Left ventricle myocardium superior (tissue), 1 donor: ENCODE measurements at regions not wholly inside any gene's neighbourhood (a gene's known extent, or its start where the extent isn't known, plus 50 kb on each side); places are given as distances from the start of the nearest gene placed in this dataset.
"Not testable (repeated sequence)": the region's sequence is repeated elsewhere in the genome, so short reads cannot be mapped to it uniquely, and the experiment has no call there.

ENCODE experiments used
- ATAC-seq: fragments of 200-7000 bp; cut with Tn5 transposase; one replicate; pipeline ENCODE4 v1.9.1; 2020; ENCODE audit warnings: mild to moderate bottlenecking, moderate library complexity
- DNase-seq: peaks from one replicate; pipeline ENCODE4 v3.0.0-alpha.2; 2020
- intact Hi-C: fragments of 100-400 bp; cut with micrococcal nuclease; formaldehyde crosslinking; loops from one replicate; pipeline ENCODE4 v1.11.0; 2022
- donor health status: DM: no; HTN: yes; CAD: no; lungs with severe emphysema.

DNA sequence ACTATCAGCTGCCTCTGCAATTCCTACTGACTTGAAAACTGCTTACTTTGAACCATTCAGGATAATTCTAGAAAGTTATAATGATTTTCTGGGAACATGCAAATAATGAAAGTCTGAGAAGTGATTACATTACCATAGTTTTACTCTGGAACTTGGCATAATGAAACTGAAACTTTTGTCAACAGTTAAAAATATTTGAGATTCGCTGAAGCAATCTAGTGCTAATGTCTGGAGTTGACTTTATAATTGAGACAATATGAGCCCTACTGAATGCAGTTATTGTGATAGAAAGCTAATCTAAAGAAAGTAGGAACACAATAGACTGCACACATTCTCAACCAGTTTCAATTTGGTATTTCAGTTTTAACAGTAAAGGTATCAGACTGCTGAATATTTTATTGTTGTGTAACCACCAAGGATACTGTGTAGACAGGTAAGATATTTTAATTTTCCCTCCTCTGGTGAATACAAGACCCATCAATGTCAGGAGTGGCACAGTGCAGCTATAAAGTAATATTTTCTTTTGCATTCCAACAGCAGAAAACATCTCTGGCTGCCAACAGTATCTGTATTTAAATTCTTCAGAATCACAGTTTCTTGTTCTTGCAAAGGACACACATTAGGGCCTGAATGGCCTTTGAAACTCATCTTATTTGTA lies 483.5 kb downstream of the ATP23 start:
- ATAC-seq = no peak
- DNase-seq = no peak
- intact Hi-C loops = no loop called here

GRCh38 chr12:58425481-58426392 lies 484.4 kb downstream of the ATP23 start:
- ATAC-seq = peak; percentile 29
- DNase-seq = no peak
- intact Hi-C loops = no loop called here

DNA sequence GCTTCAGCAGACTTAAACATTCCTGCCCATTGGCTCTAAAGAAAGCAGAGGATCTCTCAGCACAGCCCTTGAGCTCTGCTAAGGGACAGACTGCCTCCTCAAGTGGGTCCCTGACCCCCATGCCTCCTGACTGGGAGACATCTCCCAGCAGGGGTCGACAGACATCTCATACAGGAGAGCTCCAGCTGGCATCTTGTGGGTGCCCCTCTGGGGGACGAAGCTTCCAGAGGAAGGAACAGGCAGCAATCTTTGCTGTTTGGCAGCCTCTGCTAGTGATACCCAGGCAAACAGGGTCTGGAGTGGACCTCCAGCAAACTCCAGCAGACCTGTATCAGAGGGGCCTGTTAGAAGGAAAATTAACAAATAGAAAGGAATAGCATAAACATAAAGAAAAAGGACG lies 485.1 kb downstream of the ATP23 start:
- intact Hi-C loops, ATAC-seq, DNase-seq: not testable (repeated sequence)

- intact Hi-C loops = no loop called here
Measured at GRCh38 chr12:58433959-58434358, 486.3 kb downstream of the LRIG3 start.

DNA sequence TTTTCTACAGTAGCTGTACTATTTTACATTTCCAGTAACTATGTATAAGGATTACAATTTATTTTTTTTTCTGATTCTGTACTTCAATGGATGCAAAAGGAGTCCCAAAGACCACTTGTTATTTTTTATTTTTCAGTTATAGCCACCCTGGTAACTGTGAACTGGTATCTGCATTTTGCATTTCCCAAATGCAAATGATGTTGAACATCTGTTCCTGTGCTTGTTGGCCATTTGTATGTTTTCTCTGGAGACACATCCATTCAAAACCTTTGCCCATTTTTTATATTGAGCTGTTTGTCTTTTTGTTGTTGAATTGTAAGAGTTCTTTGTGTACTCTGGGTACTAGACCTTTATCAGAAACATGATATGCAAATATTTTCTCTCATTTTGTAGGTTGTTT lies 485.6 kb downstream of the LRIG3 start:
- ATAC-seq (no peak), DNase-seq (no peak)
- intact Hi-C loops = no loop called here

More at GRCh38 chr12:58433959-58434358, 486.3 kb downstream of the LRIG3 start:
- ATAC-seq (no peak), DNase-seq (no peak)

- no peak for DNase-seq
- intact Hi-C loops = no loop called here
- ATAC-seq = no peak
Measured at GRCh38 chr12:58435647-58436046, 484.7 kb downstream of the LRIG3 start.

DNA sequence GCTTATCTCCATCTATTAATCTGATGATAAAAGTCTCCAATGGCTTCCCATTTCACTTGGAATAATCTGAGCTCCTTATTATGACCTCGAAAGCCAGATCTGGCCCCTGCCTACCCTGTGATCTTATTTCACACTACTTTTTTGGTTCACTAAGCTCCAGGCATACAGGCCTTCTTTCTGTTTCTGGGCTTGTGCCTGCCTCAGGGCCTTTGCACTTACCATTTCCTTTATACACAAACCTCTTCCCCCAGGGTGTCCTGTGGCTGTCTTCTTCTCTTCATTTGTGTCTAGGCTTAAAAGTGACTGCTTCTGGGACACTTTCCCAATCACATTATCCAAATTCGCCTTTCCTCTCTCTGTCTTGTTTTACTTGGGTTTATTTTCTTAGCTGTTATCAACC lies 478.8 kb downstream of the LRIG3 start:
- intact Hi-C loops = loop anchor here (10.0 kb wide), 1 partner anchor 97 kb away; no protein-coding TSS in a partner anchor
- no peak for DNase-seq
- ATAC-seq = no peak

GRCh38 chr12:58443273-58443980 lies 476.9 kb downstream of the LRIG3 start:
- intact Hi-C loops = loop anchor here (10.0 kb wide), 1 partner anchor 99 kb away; no protein-coding TSS in a partner anchor
- DNase-seq (no peak), ATAC-seq (peak; percentile 41)

- intact Hi-C loops = loop anchor here (10.0 kb wide), 1 partner anchor 99 kb away; no protein-coding TSS in a partner anchor
- ATAC-seq = peak; percentile 96
- DNase-seq = no peak
Measured at GRCh38 chr12:58443981-58444371, 476.3 kb downstream of the LRIG3 start.

DNA sequence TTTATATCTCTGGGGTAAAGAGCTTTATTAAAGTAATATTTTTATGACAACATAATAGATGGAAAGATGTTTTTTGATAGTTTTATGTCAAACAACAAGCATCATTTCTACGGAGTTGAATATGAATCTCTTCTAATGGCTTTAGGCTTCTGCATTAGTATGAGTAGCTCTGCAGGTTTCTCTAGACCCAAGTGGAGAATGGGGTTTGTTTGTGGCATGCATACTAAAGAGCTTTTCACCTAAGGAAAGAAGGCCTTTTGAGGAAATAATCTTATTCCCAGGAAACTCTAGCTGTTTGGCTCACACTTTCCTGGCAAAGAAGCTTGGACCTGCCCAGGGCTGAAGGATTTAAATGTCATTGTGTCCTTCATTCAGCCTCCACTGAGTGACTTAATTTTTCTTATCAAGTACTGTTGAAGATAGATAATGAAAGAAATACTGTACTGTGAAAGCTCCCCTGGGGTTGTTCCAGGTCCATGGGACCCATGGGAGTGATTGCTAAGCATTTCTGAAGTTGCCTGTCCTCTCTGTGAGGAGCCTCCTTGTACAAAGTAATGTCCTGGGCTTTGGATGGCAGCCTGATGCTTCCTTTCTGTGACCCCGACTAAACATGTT lies 469.3 kb downstream of the LRIG3 start:
- ATAC-seq (peak; percentile 76), DNase-seq (peak; percentile 22)
- intact Hi-C loops = no loop called here

GRCh38 chr12:58452546-58452945 lies 467.8 kb downstream of the LRIG3 start:
- intact Hi-C loops = no loop called here
- DNase-seq (no peak), ATAC-seq (no peak)

DNA sequence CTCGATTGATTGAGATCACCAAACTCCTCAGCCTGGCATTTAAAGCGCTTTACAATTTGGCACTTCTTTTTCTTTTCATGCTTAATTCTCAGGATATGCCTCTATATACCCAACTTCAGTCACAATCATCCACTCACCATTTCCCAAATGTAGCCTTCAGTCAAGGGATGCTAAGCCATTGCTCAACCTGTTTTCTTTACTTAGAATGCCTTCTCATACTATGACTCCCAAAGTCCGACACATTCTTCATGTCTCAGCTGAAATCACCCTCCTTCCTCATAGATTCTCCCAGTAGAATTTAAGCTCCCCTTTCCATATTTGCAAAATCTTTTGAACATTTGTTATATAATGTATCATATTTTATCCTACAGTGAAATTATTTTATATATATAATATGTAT lies 467.0 kb downstream of the LRIG3 start:
- intact Hi-C loops = no loop called here
- DNase-seq (no peak), ATAC-seq (no peak)

DNA sequence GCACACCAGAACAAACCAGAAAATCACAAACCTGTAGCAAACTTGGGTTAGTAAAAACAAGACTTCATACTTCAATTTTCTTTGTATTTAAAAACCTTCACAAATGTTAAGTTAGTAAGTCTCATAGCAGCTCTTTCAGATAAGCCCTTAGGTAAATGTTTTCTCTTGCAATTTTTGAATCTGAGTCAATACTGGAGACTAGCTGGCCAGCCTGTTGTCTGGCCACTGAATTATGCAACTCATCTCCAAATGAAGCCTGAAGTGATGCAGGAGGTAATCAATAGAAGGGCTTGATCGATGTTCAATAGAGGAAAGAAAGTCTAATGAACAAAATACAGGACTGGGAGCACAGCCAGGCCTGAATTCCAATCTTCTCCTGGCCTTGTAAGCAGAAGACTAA lies 465.2 kb downstream of the LRIG3 start:
- intact Hi-C loops = no loop called here
- DNase-seq (no peak), ATAC-seq (no peak)

DNA sequence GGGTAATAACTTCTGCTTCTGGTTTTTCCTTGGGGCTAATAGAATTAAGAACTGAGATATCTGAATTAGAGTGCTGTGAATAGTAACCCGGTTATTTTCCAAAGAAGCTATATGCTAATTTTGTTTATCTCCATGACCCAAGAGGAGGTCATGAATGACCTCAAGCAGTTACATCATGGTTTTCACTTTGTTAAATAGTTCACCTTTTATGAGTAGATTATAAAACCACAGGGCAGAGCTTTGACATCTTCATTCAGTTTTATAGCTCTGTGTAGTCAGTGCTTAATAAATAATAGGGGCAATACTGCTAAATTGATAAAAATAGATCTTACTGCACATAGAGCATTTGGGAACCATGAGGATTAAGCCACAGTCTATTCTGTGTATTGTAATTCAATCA lies 462.2 kb downstream of the LRIG3 start:
- ATAC-seq (no peak), DNase-seq (no peak)
- intact Hi-C loops = no loop called here

- ATAC-seq (no peak), DNase-seq (no peak)
- intact Hi-C loops = no loop called here
Measured at GRCh38 chr12:58459191-58459590, 461.1 kb downstream of the LRIG3 start.

DNA sequence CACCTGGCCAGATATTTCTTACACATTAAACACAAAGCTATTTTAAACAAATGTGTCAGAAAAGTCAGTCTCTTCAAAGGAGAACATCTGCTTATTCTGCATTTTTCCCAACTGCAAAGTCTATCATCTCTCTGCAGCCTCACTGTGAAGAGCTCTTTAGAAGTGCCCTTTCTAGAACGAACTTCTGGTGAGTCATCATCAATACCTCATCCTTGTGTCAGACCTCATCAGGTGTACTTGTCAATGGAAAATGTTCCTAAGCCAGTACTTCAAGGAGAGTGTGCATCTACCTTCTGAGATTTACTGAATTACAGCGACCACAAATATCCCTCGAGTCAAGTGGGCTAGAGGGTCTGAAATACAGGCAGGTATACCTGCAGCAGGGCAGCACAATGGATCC lies 457.3 kb downstream of the LRIG3 start:
- intact Hi-C loops = no loop called here

GRCh38 chr12:58465418-58465817 lies 454.9 kb downstream of the LRIG3 start:
- no peak for ATAC-seq

More for the DNA sequence above, 457.3 kb downstream of the LRIG3 start:
- DNase-seq (no peak), ATAC-seq (no peak)

DNA sequence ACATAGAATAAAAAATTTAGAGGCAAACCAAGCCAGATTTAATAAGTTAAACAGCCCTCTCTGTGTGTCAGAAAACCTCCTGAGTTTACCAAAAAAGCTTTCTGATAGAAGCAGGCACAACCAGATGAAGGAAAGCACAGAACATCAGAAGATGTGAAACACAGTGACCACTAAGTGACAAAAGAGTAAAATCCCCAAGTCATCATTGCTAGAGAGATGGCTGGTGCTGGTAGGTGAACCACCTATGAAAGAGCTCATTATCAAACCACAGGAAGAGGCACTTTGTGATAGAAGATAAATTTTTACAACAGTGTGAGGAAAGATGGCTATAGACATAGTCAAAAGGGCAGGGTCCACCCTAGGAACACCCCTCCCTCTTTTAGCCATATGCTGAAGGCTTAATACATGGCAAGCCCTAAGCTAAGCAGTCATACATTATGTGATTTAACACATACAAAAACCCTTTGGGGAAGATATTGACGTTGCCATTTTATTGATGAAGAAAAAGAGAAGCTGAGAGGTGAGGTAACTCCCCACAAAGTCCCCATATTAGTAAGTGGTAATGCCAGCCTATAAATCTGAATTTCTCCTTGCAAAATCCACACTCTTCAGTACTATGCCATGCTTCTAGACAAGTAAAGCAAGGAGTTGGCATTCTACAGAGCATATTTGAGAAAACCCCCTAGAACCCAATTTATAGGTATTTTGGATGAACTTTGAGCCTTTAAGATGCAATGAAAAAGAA lies 449.9 kb downstream of the LRIG3 start:
- intact Hi-C loops = no loop called here
- no peak for ATAC-seq

More at GRCh38 chr12:58465418-58465817, 454.9 kb downstream of the LRIG3 start:
- intact Hi-C loops = no loop called here
- no peak for DNase-seq

GRCh38 chr12:58479401-58479800 lies 440.9 kb downstream of the LRIG3 start:
- peak; percentile 28 for ATAC-seq
- DNase-seq = no peak

More for the DNA sequence above, 449.9 kb downstream of the LRIG3 start:
- no peak for DNase-seq

More at GRCh38 chr12:58479401-58479800, 440.9 kb downstream of the LRIG3 start:
- intact Hi-C loops = no loop called here
